ENCODE measurements at regions not wholly inside any gene's neighbourhood (a gene's known extent, or its start where the extent isn't known, plus 50 kb on each side); places are given as distances from the start of the nearest gene placed in this dataset.

GRCh38 chr6:88376197-88376596 is 210.1 kb upstream of the CNR1 start:
- H3K9me3 ChIP-seq (ENCODE audit: control insufficient read depth, insufficient read depth, low read length), result no peaks in the 10 kb centered on the region
- no peaks in the 10 kb centered on the region for H3K36me3 ChIP-seq (ENCODE audit: insufficient read depth, low read length)
- no peak overlapping the region for H3K9ac ChIP-seq (ENCODE audit: low read depth, low read length)
- H3K4me1 ChIP-seq (ENCODE audit: insufficient read depth, low read length), result peaks cover 22% of the 10 kb centered on the region

GRCh38 chr6:88374553-88374952 is 208.4 kb upstream of the CNR1 start:
- no peaks in the 10 kb centered on the region for H3K9me3 ChIP-seq (ENCODE audit: control insufficient read depth, insufficient read depth, low read length)
- H3K36me3 ChIP-seq (ENCODE audit: insufficient read depth, low read length), result no peaks in the 10 kb centered on the region
- H3K9ac ChIP-seq (ENCODE audit: low read depth, low read length), result no peak overlapping the region
- peaks cover 7% of the 10 kb centered on the region for H3K4me1 ChIP-seq (ENCODE audit: insufficient read depth, low read length)

GRCh38 chr6:88371480-88371879 is 205.3 kb upstream of the CNR1 start:
- Histone ChIP-seq H3K4me1 (ENCODE audit: insufficient read depth, low read length) (no peaks in the 10 kb centered on the region), H3K36me3 (ENCODE audit: insufficient read depth, low read length) (no peaks in the 10 kb centered on the region), H3K9ac (ENCODE audit: low read depth, low read length) (no peak overlapping the region), H3K9me3 (ENCODE audit: control insufficient read depth, insufficient read depth, low read length) (no peaks in the 10 kb centered on the region)

- Histone ChIP-seq H3K9me3 (ENCODE audit: control insufficient read depth, insufficient read depth, low read length) (no peaks in the 10 kb centered on the region), H3K36me3 (ENCODE audit: insufficient read depth, low read length) (no peaks in the 10 kb centered on the region), H3K4me1 (ENCODE audit: insufficient read depth, low read length) (no peaks in the 10 kb centered on the region), H3K9ac (ENCODE audit: low read depth, low read length) (no peak overlapping the region)
These were observed 204.1 kb upstream of the CNR1 start for GRCh38 chr6:88370127-88370710.

GRCh38 chr6:88369262-88369661 is 203.1 kb upstream of the CNR1 start:
- Histone ChIP-seq H3K36me3 (ENCODE audit: insufficient read depth, low read length) (no peaks in the 10 kb centered on the region), H3K9me3 (ENCODE audit: control insufficient read depth, insufficient read depth, low read length) (no peaks in the 10 kb centered on the region), H3K4me1 (ENCODE audit: insufficient read depth, low read length) (no peaks in the 10 kb centered on the region), H3K9ac (ENCODE audit: low read depth, low read length) (no peak overlapping the region)

GRCh38 chr6:88368071-88368787 is 202.1 kb upstream of the CNR1 start:
- Histone ChIP-seq H3K4me1 (ENCODE audit: insufficient read depth, low read length) (no peaks in the 10 kb centered on the region), H3K9ac (ENCODE audit: low read depth, low read length) (no peak overlapping the region)

GRCh38 chr6:88367248-88367647 is 201.1 kb upstream of the CNR1 start:
- H3K4me1 ChIP-seq (ENCODE audit: insufficient read depth, low read length), result no peaks in the 10 kb centered on the region
- no peaks in the 10 kb centered on the region for H3K9me3 ChIP-seq (ENCODE audit: control insufficient read depth, insufficient read depth, low read length)
- H3K36me3 ChIP-seq (ENCODE audit: insufficient read depth, low read length), result no peaks in the 10 kb centered on the region
- H3K9ac ChIP-seq (ENCODE audit: low read depth, low read length), result no peak overlapping the region

More at GRCh38 chr6:88368071-88368787, 202.1 kb upstream of the CNR1 start:
- no peaks in the 10 kb centered on the region for H3K9me3 ChIP-seq (ENCODE audit: control insufficient read depth, insufficient read depth, low read length)
- H3K36me3 ChIP-seq (ENCODE audit: insufficient read depth, low read length), result no peaks in the 10 kb centered on the region

- Histone ChIP-seq H3K9ac (ENCODE audit: low read depth, low read length) (no peak overlapping the region), H3K9me3 (ENCODE audit: control insufficient read depth, insufficient read depth, low read length) (no peaks in the 10 kb centered on the region), H3K36me3 (ENCODE audit: insufficient read depth, low read length) (no peaks in the 10 kb centered on the region), H3K4me1 (ENCODE audit: insufficient read depth, low read length) (no peaks in the 10 kb centered on the region)
These were observed 200.5 kb upstream of the CNR1 start for GRCh38 chr6:88366672-88367071.

DNA sequence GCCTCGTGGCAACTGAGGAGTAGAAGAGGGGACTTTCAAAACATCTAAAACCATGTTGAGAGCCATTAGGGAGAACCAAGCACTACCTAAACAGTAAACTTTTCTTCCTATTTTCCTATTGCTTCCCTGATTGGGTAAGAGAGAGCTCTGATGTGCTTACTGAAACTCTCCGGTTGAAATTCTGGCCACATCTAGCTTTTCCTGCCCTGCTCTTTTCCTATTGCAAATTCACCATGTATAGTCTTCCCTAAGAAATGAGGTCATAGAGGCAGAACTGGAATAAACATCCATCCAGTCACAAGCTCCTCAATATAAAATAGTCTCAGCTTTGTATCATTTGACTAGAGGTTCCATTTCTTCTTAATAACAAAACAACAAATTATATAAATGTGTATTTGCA is 199.5 kb upstream of the CNR1 start:
- H3K4me1 ChIP-seq (ENCODE audit: insufficient read depth, low read length), result peaks cover 7% of the 10 kb centered on the region; the same call in 1 of the 2 replicates
- no peaks in the 10 kb centered on the region for H3K9me3 ChIP-seq (ENCODE audit: control insufficient read depth, insufficient read depth, low read length)
- no peaks in the 10 kb centered on the region for H3K36me3 ChIP-seq (ENCODE audit: insufficient read depth, low read length)
- H3K9ac ChIP-seq (ENCODE audit: low read depth, low read length), result no peak overlapping the region

DNA sequence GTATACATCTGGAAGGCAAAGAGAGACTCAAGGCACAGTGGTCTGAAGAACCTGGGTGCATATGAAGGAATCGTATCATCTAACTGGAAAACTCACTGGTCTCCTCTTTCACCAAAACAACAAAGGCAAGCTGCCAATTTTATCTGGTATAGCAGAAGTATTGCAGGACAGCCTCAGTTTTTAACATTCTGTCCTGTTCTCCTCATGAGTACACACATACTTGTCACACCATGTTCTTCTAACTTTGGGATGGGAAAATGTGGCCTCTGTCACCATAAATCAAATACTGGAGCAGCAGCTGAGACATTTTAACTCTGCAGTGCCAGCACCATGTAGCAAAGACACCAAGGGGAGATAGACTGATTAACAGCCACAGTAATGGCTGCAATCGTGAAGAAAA is 199.1 kb upstream of the CNR1 start:
- Histone ChIP-seq H3K9me3 (ENCODE audit: control insufficient read depth, insufficient read depth, low read length) (no peaks in the 10 kb centered on the region), H3K4me1 (ENCODE audit: insufficient read depth, low read length) (peaks cover 11% of the 10 kb centered on the region; the same call in 1 of the 2 replicates), H3K36me3 (ENCODE audit: insufficient read depth, low read length) (no peaks in the 10 kb centered on the region), H3K9ac (ENCODE audit: low read depth, low read length) (no peak overlapping the region)

DNA sequence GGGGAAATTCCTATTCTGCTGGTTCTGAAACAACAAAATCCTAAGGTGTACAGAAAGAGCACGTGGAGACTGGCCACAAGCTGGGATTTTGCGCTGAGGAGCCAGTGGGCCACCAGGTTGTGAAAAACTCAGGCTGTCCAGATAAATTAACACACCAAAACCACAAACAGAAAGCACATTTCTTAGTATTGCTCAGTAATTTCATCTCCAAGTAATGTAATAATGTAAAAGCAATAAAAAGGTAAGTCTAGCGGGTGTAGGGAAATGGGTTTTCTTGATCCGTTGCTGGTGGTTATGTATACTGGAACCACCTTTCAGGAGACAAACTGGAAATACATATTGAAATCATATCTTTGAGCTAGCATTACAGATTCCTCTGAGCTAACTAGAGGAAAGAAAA is 195.6 kb upstream of the CNR1 start:
- no peaks in the 10 kb centered on the region for H3K9me3 ChIP-seq (ENCODE audit: control insufficient read depth, insufficient read depth, low read length)
- peaks cover 12% of the 10 kb centered on the region; the same call in 1 of the 2 replicates for H3K4me1 ChIP-seq (ENCODE audit: insufficient read depth, low read length)
- no peak overlapping the region for H3K9ac ChIP-seq (ENCODE audit: low read depth, low read length)
- no peaks in the 10 kb centered on the region for H3K36me3 ChIP-seq (ENCODE audit: insufficient read depth, low read length)

GRCh38 chr6:88361298-88361697 is 195.2 kb upstream of the CNR1 start:
- Histone ChIP-seq H3K4me1 (ENCODE audit: insufficient read depth, low read length) (peaks cover 12% of the 10 kb centered on the region; the same call in 1 of the 2 replicates), H3K36me3 (ENCODE audit: insufficient read depth, low read length) (no peaks in the 10 kb centered on the region), H3K9ac (ENCODE audit: low read depth, low read length) (no peak overlapping the region), H3K9me3 (ENCODE audit: control insufficient read depth, insufficient read depth, low read length) (no peaks in the 10 kb centered on the region)

- H3K4me1 ChIP-seq (ENCODE audit: insufficient read depth, low read length), result peaks cover 12% of the 10 kb centered on the region; the same call in 1 of the 2 replicates
- H3K9me3 ChIP-seq (ENCODE audit: control insufficient read depth, insufficient read depth, low read length), result no peaks in the 10 kb centered on the region
- no peak overlapping the region for H3K9ac ChIP-seq (ENCODE audit: low read depth, low read length)
- H3K36me3 ChIP-seq (ENCODE audit: insufficient read depth, low read length), result no peaks in the 10 kb centered on the region
These were observed 194.2 kb upstream of the CNR1 start for GRCh38 chr6:88360203-88360797.

DNA sequence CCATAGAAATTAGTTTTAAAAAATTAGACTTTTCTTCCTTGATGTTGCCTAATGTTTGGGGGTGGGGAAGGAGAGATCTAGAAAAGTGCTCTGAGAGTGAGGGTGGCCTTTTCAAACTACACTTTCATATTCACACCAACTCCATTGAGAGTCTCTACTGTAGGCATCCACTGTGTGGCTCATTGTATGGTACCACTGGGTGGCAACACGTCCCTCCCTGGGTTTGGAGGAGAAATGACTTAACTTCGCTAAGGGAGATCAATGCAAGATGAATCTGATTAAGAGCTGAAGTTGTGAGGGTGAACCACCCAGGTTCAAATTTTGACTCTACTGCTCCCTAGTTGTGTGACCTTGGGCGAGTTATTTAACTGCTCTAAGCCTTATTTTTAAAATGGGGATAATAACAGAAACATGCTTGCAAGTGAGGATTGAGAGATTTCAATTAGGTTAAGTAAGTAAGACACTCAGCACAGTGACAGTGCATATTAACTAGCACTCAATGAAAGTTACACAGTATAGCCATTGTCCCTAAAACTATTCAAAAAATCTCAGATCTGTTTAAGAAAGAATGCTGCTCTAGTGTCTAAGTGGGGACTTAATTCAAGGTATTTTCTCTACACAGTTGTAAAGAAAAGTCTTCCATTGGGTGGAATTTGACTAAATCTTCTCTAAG is 193.5 kb upstream of the CNR1 start:
- H3K9me3 ChIP-seq (ENCODE audit: control insufficient read depth, insufficient read depth, low read length), result no peaks in the 10 kb centered on the region
- H3K4me1 ChIP-seq (ENCODE audit: insufficient read depth, low read length), result peaks cover 12% of the 10 kb centered on the region; the same call in 1 of the 2 replicates
- no peaks in the 10 kb centered on the region for H3K36me3 ChIP-seq (ENCODE audit: insufficient read depth, low read length)
- H3K9ac ChIP-seq (ENCODE audit: low read depth, low read length), result no peak overlapping the region
